ENCODE measurements at regions not wholly inside any gene's neighbourhood (a gene's known extent, or its start where the extent isn't known, plus 50 kb on each side); places are given as distances from the start of the nearest gene placed in this dataset.

- H3K9me3 ChIP-seq (replicated peaks; ENCODE audit: insufficient read depth, low read length), result no peaks in the 10 kb centered on the region
- H4K20me1 ChIP-seq (ENCODE audit: insufficient read depth, low read length), result no peaks in the 10 kb centered on the region
- H3F3A ChIP-seq (ENCODE audit: insufficient read depth, low read length), result no peaks in the 10 kb centered on the region
- no peak overlapping the region for H3K27ac ChIP-seq (ENCODE audit: low read length)
- no peaks in the 10 kb centered on the region for H3K9me2 ChIP-seq (replicated peaks; ENCODE audit: insufficient read depth, low read length)
- no peak overlapping the region for H3K4me2 ChIP-seq (ENCODE audit: low read depth, low read length)
- H2AFZ ChIP-seq (ENCODE audit: low read length), result no peak overlapping the region
- no peaks in the 10 kb centered on the region for H3K27me3 ChIP-seq (replicated peaks; ENCODE audit: insufficient read depth, low read length)
- no peaks in the 10 kb centered on the region for H3K79me2 ChIP-seq (ENCODE audit: low read length)
- TF ChIP-seq EZH2phosphoT487 (IDR thresholded peaks at IDR 0.05; ENCODE audit: low read length) (no peak), EZH2 (optimal IDR thresholded peaks at IDR 0.05; ENCODE audit: low read depth, low read length) (no peak), CTCF (IDR thresholded peaks at IDR 0.05; ENCODE audit: low read length) (no peak)
- no peaks in the 10 kb centered on the region for H3K36me3 ChIP-seq (replicated peaks; ENCODE audit: insufficient read depth, low read length)
- no peak overlapping the region for H3K4me3 ChIP-seq (ENCODE audit: low read length)
- H3K4me1 ChIP-seq (ENCODE audit: low read length), result no peaks in the 10 kb centered on the region
- H3K9ac ChIP-seq (ENCODE audit: low read length), result no peak overlapping the region
- DNase-seq, result no peak
Observed at GRCh38 chrX:43580621-43581020, 75.5 kb upstream of the MAOA start.

- Histone ChIP-seq H3K4me3 (ENCODE audit: low read length) (no peak overlapping the region), H3K79me2 (ENCODE audit: low read length) (no peaks in the 10 kb centered on the region), H3F3A (ENCODE audit: insufficient read depth, low read length) (no peaks in the 10 kb centered on the region), H3K27me3 (replicated peaks; ENCODE audit: insufficient read depth, low read length) (no peaks in the 10 kb centered on the region), H4K20me1 (ENCODE audit: insufficient read depth, low read length) (no peaks in the 10 kb centered on the region), H3K9me2 (replicated peaks; ENCODE audit: insufficient read depth, low read length) (no peaks in the 10 kb centered on the region), H3K36me3 (replicated peaks; ENCODE audit: insufficient read depth, low read length) (no peaks in the 10 kb centered on the region), H2AFZ (ENCODE audit: low read length) (no peak overlapping the region), H3K9me3 (replicated peaks; ENCODE audit: insufficient read depth, low read length) (no peaks in the 10 kb centered on the region), H3K9ac (ENCODE audit: low read length) (no peak overlapping the region), H3K27ac (ENCODE audit: low read length) (no peak overlapping the region), H3K4me1 (ENCODE audit: low read length) (no peaks in the 10 kb centered on the region), H3K4me2 (ENCODE audit: low read depth, low read length) (no peak overlapping the region)
- no peak for TF ChIP-seq EZH2 (optimal IDR thresholded peaks at IDR 0.05; ENCODE audit: low read depth, low read length)
- no peak for TF ChIP-seq CTCF (IDR thresholded peaks at IDR 0.05; ENCODE audit: low read length)
- TF ChIP-seq EZH2phosphoT487 (IDR thresholded peaks at IDR 0.05; ENCODE audit: low read length), result no peak
- DNase-seq, result no peak
Observed at GRCh38 chrX:43581167-43581566, 74.9 kb upstream of the MAOA start.

GRCh38 chrX:43581888-43582539 is 74.1 kb upstream of the MAOA start:
- TF ChIP-seq EZH2 (optimal IDR thresholded peaks at IDR 0.05; ENCODE audit: low read depth, low read length), result no peak
- TF ChIP-seq CTCF (IDR thresholded peaks at IDR 0.05; ENCODE audit: low read length), result no peak
- TF ChIP-seq EZH2phosphoT487 (IDR thresholded peaks at IDR 0.05; ENCODE audit: low read length), result no peak
- Histone ChIP-seq H3K36me3 (replicated peaks; ENCODE audit: insufficient read depth, low read length) (no peaks in the 10 kb centered on the region), H3K27me3 (replicated peaks; ENCODE audit: insufficient read depth, low read length) (no peaks in the 10 kb centered on the region), H2AFZ (ENCODE audit: low read length) (no peak overlapping the region), H3K79me2 (ENCODE audit: low read length) (no peaks in the 10 kb centered on the region), H3K9me3 (replicated peaks; ENCODE audit: insufficient read depth, low read length) (no peaks in the 10 kb centered on the region), H3K4me1 (ENCODE audit: low read length) (no peaks in the 10 kb centered on the region), H3F3A (ENCODE audit: insufficient read depth, low read length) (no peaks in the 10 kb centered on the region), H3K9ac (ENCODE audit: low read length) (no peak overlapping the region), H4K20me1 (ENCODE audit: insufficient read depth, low read length) (no peaks in the 10 kb centered on the region), H3K4me2 (ENCODE audit: low read depth, low read length) (no peak overlapping the region), H3K9me2 (replicated peaks; ENCODE audit: insufficient read depth, low read length) (no peaks in the 10 kb centered on the region), H3K4me3 (ENCODE audit: low read length) (no peak overlapping the region), H3K27ac (ENCODE audit: low read length) (no peak overlapping the region)
- no peak for DNase-seq
